Uterus (tissue), 3 donors: ENCODE measurements at regions not wholly inside any gene's neighbourhood (a gene's known extent, or its start where the extent isn't known, plus 50 kb on each side); places are given as distances from the start of the nearest gene placed in this dataset.
"Not testable (repeated sequence)": the region's sequence is repeated elsewhere in the genome, so short reads cannot be mapped to it uniquely, and the experiment has no call there.

Experiments
- DNase-seq, 2 donors: peaks; one replicate each; pipeline ENCODE4 v3.0.0-alpha.2; 2019 to 2020
- H3K27ac ChIP-seq, 2 donors: fragments of 200-600 bp; sonication (generic); 1 replicate in 1 of 2; 2 replicates in 1 of 2; pipeline ENCODE4 v1.5.1; 2016 to 2018
- H3K27me3 ChIP-seq, 2 donors: fragments of 200-600 bp; sonication (generic); one replicate each; pipeline ENCODE4 v1.5.1; 2018 to 2019; ENCODE audit warnings: control low read depth in 1 of 2
- H3K36me3 ChIP-seq, 2 donors: fragments of 200-600 bp; sonication (generic); one replicate each; pipeline ENCODE4 v1.5.1; 2019; ENCODE audit warnings: control low read depth in 1 of 2
- H3K4me1 ChIP-seq, 2 donors: fragments of 200-600 bp; sonication (generic); one replicate each; pipeline ENCODE4 v1.5.1; 2018 to 2019; ENCODE audit warnings: control low read depth in 1 of 2
- H3K4me3 ChIP-seq, 2 donors: fragments of 200-600 bp; sonication (generic); 1 replicate in 1 of 2; 2 replicates in 1 of 2; pipeline ENCODE4 v1.5.1; 2018 to 2019; ENCODE audit warnings: mild to moderate bottlenecking in 1 of 2
- H3K9me3 ChIP-seq, 2 donors: fragments of 200-600 bp; sonication (generic); one replicate each; pipeline ENCODE4 v1.5.1; 2019; ENCODE audit warnings: control low read depth in 1 of 2
- CTCF ChIP-seq, 4 experiments: fragments of 200-600 bp in 2 of 4; fragments of 450-650 bp in 2 of 4; sonication (generic) in 2 of 4; IDR thresholded peaks; one replicate each; pipeline ENCODE4 v1.5.1; 2016 to 2019; ENCODE audit warnings: antibody characterized with exemption in 4 of 4, mild to moderate bottlenecking in 2 of 4, moderate library complexity in 1 of 4
- POLR2A ChIP-seq, 2 donors: fragments of 450-650 bp; IDR thresholded peaks; one replicate each; pipeline ENCODE4 v1.6.1; 2016; ENCODE audit warnings: antibody characterized with exemption in 2 of 2, mild to moderate bottlenecking in 1 of 2, moderate library complexity in 1 of 2
- intact Hi-C: fragments of 100-400 bp; cut with DNase I; formaldehyde crosslinking; loops from one replicate; pipeline ENCODE4 v1.15.1; 2023; ENCODE audit warnings: low total_unique reads
- donor health status: DM: yes; HTN: yes; CAD: no.

GRCh38 chr1:224047538-224047937 is 66.4 kb upstream of the FBXO28 start:
- Histone ChIP-seq H3K9me3 (no peaks in the 10 kb centered on the region), H3K4me3 (no peak overlapping the region), H3K36me3 (no peaks in the 10 kb centered on the region), H3K4me1 (no peaks in the 10 kb centered on the region), H3K27me3 (no peaks in the 10 kb centered on the region), H3K27ac (no peak overlapping the region)
- intact Hi-C loops, result no loop called here
- no peak for DNase-seq
- TF ChIP-seq POLR2A (IDR thresholded peaks at IDR 0.05), result no peak
- no peak for TF ChIP-seq CTCF (IDR thresholded peaks at IDR 0.05)

GRCh38 chr1:224045556-224045955 is 68.4 kb upstream of the FBXO28 start:
- H3K27ac ChIP-seq, result no peak overlapping the region
- TF ChIP-seq POLR2A (IDR thresholded peaks at IDR 0.05) (no peak), CTCF (IDR thresholded peaks at IDR 0.05) (no peak)
- H3K4me3 ChIP-seq, result no peak overlapping the region
- no peaks in the 10 kb centered on the region for H3K27me3 ChIP-seq
- intact Hi-C loops, result no loop called here
- H3K36me3 ChIP-seq, result no peaks in the 10 kb centered on the region
- H3K4me1 ChIP-seq, result no peaks in the 10 kb centered on the region
- DNase-seq, result no peak
- H3K9me3 ChIP-seq, result no peaks in the 10 kb centered on the region

- TF ChIP-seq CTCF (IDR thresholded peaks at IDR 0.05) (no peak), POLR2A (IDR thresholded peaks at IDR 0.05) (no peak)
- H3K4me3 ChIP-seq, result no peak overlapping the region
- no peaks in the 10 kb centered on the region for H3K9me3 ChIP-seq
- no peaks in the 10 kb centered on the region for H3K27me3 ChIP-seq
- no peak for DNase-seq
- H3K4me1 ChIP-seq, result no peaks in the 10 kb centered on the region
- H3K36me3 ChIP-seq, result no peaks in the 10 kb centered on the region
- intact Hi-C loops, result no loop called here
- no peak overlapping the region for H3K27ac ChIP-seq
Observed at GRCh38 chr1:224044420-224044819, 69.5 kb upstream of the FBXO28 start.

GRCh38 chr1:224042557-224043118 is 71.3 kb upstream of the FBXO28 start:
- Histone ChIP-seq H3K27ac (no peak overlapping the region), H3K9me3 (no peaks in the 10 kb centered on the region), H3K36me3 (no peaks in the 10 kb centered on the region), H3K4me3 (no peak overlapping the region), H3K4me1 (no peaks in the 10 kb centered on the region), H3K27me3 (no peaks in the 10 kb centered on the region)
- no peak for TF ChIP-seq CTCF (IDR thresholded peaks at IDR 0.05)
- no peak for TF ChIP-seq POLR2A (IDR thresholded peaks at IDR 0.05)
- intact Hi-C loops, result no loop called here
- no peak for DNase-seq

- TF ChIP-seq CTCF (IDR thresholded peaks at IDR 0.05) (no peak), POLR2A (IDR thresholded peaks at IDR 0.05) (no peak)
- no peaks in the 10 kb centered on the region for H3K27me3 ChIP-seq
- intact Hi-C loops, result no loop called here
- no peak for DNase-seq
- H3K27ac ChIP-seq, result no peak overlapping the region
- H3K9me3 ChIP-seq, result no peaks in the 10 kb centered on the region
- no peak overlapping the region for H3K4me3 ChIP-seq
- H3K4me1 ChIP-seq, result no peaks in the 10 kb centered on the region
- no peaks in the 10 kb centered on the region for H3K36me3 ChIP-seq
Observed at GRCh38 chr1:224041032-224041431, 72.9 kb upstream of the FBXO28 start.

GRCh38 chr1:224040423-224040822 is 73.5 kb upstream of the FBXO28 start:
- H3K27me3 ChIP-seq, H3K36me3 ChIP-seq, H3K9me3 ChIP-seq, H3K4me1 ChIP-seq, H3K4me3 ChIP-seq, intact Hi-C loops, DNase-seq, H3K27ac ChIP-seq: not testable (repeated sequence)

- DNase-seq, H3K9me3 ChIP-seq, H3K27me3 ChIP-seq, intact Hi-C loops, H3K4me1 ChIP-seq, H3K36me3 ChIP-seq, H3K4me3 ChIP-seq, H3K27ac ChIP-seq: not testable (repeated sequence)
Observed at GRCh38 chr1:224040006-224040405, 73.9 kb upstream of the FBXO28 start.

GRCh38 chr1:224038832-224039231 is 75.1 kb upstream of the FBXO28 start:
- H3K27ac ChIP-seq, H3K4me3 ChIP-seq, H3K9me3 ChIP-seq, DNase-seq, intact Hi-C loops, H3K4me1 ChIP-seq, H3K36me3 ChIP-seq, H3K27me3 ChIP-seq: not testable (repeated sequence)

GRCh38 chr1:224037362-224037761 is 76.5 kb upstream of the FBXO28 start:
- H3K9me3 ChIP-seq, intact Hi-C loops: not testable (repeated sequence)

More at GRCh38 chr1:224037362-224037761, 76.5 kb upstream of the FBXO28 start:
- H3K4me1 ChIP-seq, H3K27ac ChIP-seq, H3K27me3 ChIP-seq, DNase-seq, H3K4me3 ChIP-seq, H3K36me3 ChIP-seq: not testable (repeated sequence)
